ENCODE measurements at regions not wholly inside any gene's neighbourhood (a gene's known extent, or its start where the extent isn't known, plus 50 kb on each side); places are given as distances from the start of the nearest gene placed in this dataset.
"Not testable (repeated sequence)": the region's sequence is repeated elsewhere in the genome, so short reads cannot be mapped to it uniquely, and the experiment has no call there.

DNA sequence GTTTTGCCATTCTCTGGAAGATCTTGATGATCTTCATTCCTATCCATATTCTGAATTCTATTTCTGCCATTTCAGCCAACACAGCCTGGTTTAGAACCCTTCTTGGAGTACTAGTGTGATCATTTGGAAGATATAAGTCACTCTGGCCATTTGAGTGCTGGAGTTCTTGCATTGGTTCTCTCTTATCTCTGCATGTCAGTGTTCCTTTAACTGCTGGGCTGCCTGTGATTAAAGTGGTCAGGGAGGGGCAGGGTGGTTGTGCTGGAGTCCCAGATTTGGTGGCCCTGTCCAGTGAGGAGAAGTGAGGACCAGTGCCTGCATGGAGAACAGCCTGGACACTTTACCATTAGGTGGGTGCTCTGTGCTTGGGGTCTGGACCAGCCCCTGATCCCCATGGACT, 173.0 kb downstream of the SOD2 start:
- no peak for DNase-seq

DNA sequence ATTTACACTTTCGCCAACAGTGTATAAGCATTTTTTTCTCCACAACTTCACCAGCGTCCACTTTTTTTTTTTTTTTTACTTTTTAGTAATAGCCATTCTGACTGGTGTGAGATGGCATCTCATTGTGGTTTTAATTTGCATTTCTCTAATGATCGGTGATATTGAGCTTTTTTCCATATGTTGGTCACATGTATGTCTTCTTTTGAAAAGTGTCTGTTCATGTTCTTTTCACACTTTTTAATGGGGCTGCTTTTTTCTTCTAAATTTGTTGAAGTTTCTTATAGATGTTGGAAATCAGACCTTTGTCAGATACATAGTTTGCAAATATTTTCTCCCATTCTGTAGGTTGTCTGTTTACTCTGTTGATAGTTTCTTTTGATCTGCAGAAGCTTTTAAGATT, 177.2 kb downstream of the SOD2 start:
- DNase-seq, result not testable (repeated sequence)

DNA sequence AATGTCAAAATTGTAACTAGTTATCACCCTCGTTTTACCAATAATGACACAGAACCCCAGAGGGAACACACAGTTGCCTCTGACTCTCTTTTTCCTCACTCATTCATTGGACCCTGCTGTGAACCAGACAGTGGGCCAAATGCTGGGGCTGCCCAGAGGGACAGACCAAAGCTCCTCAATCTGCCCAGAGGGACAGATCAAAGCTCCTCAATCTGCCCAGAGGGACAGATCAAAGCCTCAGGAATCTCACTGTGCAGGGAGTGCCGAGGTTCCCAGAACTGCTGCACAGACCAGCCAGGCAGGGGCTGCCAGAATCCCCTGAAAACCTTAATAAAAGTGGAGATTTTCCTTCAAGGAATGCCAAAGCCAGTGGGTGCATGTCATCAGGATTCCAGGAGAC, 179.1 kb downstream of the SOD2 start:
- no peak for DNase-seq

DNA sequence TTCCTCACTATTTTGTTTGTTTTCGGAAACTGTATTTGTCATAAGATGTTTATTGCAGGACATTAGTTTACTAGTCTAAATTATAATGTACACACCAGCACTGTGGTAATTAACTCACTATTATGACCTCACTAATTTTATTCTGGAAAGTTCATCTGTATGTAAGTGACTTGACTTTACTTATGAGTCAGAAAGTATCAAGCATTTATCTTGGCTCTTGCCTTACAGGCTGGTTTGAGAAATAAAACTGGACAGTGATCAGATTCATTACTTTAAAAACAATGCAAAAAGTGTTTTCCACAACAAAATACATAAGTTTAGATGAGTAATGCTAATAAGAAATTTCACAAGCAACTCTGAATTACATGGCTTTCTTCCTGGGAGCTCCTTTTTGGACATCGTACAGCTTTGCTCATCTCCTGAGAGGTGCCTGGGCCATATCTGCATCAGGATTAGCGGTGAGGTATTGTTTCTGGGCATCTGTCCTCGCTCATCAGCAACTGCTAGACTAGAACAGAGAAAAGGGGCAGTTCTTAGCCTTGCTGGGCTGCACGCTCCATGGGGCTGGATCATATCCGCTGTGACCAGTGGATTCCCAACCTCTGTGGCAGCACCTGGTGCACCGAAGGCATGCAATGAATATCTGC, 179.8 kb downstream of the SOD2 start:
- DNase-seq, result no peak

DNA sequence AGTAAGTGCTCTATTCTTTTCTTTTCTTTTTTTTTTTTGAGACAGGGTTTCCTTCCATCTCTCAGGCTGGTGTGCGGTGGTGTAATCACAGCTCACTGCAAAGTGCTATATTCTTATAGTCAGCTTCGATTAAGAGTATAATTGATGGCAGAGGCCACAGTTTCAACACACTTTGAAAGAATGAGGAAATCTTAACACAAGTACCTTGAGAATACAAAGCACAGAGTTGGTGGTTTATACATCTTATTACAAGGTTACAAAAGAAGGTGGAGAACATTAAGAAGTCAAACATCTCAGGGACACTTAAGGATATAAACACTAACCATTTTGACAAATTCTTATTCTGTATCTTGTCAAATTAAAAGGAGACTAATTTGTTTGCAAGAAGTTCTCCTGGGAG, 180.5 kb downstream of the SOD2 start:
- DNase-seq, result no peak

DNA sequence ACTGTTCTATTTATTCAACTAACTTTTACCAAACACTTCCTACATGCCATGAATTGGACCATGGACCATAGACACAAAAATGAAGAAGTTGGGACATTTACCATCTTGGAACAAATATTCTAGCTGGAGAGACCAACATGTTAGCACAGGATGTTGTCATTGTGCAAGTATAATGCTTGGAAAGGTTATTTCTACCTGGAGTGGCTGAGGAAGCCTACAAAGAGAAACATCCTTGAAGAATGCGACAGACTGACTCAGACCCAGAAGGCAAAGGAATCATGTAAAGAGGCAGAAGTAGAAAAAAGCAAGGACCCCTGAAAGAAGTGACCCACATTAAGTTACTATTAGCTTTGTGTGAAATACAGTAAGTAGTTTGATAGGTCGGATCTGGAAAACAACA, 180.9 kb downstream of the SOD2 start:
- DNase-seq, result no peak

DNA sequence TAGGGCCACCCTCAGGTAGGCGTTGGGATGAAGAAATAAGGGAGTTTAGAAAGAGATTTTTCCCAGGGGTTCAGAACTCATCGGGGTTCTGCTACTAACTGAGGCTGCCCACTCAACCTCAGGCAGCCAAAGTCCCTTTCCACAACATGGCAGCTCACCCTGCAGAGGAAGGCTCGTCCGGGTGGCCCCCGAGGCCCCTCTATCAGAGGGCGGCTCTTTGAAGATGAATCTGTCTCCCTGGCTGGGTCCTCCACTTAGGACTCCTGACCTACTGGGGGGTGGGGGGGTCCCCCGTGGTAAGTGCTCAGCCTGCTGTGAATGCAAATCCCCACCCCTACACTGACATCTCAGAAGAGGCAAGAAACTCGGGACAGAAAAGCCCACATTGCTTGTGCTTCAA, 182.9 kb downstream of the SOD2 start:
- no peak for DNase-seq

DNA sequence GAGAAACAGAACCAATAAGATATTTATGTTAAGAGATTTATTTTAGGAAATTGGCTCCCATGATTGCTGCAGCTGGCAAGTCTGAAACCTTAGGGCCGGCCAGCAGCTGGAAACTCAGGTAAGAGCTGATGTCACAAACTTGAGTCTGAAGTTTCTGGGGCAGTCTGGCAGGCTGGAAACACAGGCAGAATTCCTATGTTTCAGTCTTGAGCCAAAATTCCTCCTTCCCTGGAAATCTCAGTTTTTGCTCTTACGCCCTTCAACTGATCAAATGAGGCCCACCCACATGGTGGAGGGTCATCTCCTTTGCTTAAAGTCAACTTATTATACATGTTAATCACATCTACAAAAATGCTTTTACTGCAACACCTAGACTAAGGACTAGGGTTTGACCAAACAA, 184.1 kb downstream of the SOD2 start:
- no peak for DNase-seq

DNA sequence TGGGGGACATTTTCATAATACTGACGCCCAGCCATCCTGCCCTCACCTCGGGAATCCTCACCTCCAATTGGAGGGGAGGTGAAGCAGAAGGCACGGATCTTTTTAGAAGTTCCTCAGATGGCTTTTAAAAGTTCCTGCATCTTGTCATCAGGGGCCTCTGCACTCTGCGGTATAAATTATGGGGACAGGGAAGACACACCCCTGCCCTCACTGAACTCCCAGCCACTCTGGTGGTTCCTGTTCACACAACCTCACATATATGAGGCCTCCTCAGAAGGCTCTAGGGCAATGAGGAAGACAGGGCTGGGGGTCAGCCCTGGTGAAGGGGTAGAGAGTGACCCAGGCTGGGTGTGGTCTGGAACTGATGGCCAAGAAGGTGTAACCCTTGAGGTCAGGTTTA, 187.0 kb downstream of the SOD2 start:
- no peak for DNase-seq

DNA sequence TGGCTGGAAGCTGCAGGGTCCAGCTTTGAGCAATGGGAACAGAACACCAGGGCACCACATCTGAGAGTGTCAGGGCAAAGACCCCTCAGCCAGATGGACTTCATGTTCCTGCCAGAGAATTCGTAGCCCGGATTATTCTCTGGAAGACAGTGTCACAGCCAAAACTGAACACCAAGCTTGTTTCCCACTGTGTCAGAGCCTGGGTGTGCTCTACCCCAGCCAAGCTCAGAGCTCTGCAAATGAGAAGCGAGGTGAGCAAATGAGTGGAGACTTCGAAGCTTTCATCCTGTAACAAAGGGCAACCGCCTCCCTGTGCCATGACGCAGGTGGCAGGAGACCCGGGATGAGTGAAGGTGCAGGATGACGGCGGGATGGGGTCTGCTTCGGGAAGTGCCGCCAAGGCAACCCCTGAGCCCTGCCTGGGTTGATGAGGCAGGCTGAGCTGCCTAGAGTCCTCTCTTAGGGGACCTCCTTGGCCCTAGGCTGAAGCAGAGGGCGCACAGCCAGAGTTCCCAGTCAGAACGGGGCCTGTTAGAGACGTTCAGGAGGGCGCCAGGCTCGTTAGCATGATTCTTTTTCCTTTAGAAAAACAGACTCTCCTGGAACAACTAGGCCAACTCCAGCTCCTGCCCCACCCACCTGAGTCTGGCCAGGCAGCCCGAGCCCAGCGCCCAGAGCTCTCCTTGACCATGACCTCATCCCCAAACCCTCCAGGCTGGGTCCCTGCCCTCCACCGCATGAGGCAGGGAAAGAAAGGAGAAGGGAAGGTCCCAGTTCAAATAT, 187.7 kb downstream of the SOD2 start:
- DNase-seq, result no peak

DNA sequence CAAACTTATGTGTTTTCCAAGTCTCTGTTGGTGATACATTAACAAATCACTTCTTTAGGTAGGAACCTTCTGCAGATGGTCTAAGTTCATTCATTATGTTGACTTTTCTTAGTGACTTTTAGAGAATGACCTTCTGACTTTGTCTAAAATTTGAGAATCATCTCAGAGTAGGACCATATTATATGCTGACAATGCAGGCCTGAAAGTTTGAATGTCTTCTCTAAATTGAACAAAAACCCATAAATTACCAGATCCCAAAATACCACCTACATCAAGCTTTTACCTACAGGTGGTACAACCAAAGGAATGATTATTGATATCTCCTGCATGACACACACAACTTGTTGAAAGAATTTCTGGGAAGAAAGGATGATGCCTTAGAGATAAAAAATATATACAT, 191.5 kb downstream of the SOD2 start:
- no peak for DNase-seq

DNA sequence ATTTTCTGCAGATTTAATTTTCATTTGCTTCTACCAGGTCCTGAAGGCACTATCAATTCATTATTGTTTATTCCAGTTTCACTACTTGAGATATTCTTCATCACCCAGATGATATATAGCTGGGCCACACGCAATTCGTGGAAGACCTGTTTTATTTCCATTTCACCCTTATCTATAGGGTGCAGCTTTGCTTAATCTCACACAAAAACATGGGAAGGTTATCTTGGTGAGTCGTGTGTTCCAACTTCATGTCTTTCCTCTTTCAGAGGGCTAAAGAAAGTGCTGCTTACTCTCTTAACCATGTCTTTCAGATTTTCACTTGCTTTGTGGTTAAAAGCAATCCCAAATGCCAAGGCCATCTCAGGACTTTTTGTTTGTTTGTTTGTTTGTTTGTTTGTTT, 194.0 kb downstream of the SOD2 start:
- DNase-seq, result no peak

DNA sequence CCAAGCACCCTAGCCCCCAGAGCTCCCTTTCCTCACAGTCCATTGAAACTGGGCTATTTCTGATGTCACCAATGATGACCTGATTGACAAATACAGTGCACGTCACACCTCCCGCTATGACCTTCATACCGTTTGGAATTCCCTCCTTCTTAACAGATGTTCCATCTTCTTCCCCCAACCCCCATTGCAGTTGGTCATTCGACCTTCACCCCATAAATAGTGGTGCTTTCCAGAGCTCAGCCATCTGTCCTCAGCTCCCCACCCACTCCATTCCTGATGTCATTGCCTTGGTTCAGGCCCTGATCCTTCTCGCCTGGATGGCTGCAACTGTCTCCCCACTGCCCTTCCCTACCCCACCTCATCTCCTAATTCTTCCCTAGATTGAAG, 198.5 kb downstream of the SOD2 start:
- DNase-seq, result no peak

DNA sequence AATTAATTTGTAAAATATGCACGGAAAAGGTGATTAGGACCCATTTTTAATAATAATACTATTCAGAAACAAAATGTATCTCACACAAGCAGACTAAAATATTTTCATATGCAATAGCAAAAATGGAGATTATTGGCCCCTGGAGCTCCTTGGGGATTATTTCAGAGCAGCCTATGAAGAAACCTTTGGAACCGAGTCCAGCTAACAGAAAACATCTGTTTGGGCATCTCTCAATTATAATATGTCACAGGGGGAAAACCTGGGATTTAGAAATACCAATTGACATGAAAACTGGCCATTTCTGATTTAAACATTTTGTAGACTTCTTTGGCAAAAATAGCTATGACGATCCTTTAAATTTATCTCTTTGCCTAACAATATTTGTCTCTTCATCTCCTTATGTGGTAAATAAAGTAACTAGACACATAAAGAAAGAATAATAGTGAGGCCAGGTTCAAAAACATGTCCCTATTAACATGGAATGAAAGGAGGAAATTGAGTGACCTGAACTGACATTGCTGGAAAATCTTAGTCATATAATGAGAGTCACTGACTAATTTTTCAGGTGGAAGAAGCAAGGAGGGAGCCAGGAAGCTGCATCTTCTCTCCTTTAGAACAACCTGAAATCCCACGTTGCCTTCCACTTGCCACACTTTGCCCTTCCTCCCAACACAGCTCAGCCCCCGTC, 199.0 kb downstream of the SOD2 start:
- DNase-seq, result no peak

DNA sequence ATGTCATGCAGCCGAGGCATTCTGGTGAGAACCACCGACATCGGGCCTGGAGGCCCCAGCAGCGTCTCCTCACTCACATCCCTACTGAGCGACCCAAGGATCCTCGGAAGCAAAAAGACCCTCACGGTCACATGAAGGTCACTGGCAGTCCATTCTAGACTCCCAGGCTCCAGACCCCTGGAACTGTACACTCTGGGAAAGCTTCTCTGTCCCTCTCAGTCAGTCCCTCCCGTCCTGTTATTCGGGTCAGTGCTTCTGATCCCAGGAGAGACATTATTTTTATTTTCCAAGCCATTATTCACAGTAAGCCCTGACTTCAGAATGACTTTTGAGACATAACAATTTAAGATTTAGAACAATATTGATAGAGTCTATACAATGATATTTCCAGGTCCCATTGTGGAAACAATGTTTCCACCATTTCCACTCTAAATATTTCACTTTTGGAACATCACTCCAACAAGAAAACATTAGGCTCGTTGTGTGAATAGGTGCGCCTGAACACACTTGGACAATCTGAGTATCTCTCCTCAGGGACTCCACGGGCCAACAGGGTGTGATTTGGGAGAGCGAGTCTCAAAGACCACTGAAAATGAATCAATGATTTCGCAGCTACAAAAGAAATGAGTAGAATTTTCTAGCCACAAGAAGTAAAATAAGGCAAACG, 199.7 kb downstream of the SOD2 start:
- DNase-seq, result no peak

DNA sequence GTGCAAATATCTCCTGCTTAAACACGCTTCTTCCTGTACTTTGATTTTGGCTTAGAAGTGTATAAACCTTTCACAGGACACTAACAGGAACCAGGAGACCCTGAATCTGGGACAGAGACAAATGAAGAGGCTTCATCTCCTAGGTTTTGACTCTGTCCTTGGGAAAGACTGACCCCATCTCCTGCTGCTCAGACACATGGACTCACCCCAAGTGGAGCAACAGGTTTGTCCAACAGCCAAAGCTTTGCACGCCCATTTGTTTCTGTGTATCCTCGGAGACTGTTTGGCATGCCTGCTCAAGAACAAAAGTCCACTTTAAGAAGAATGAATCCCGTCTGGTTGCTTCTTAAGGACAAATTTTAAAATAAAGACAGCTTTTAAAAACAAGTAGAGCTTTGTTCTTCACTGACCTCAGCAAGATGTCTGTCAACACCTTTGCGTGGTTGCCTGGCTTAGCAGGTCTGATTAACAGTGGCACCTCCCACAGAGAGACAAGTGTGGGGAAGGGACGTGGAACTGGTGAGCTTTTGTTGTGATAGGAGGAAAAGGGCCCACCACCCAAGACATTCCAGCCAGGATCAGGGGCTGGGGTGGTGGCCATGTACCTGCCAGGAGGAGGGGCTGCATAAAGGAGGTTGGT, 202.6 kb downstream of the SOD2 start:
- DNase-seq, result no peak

DNA sequence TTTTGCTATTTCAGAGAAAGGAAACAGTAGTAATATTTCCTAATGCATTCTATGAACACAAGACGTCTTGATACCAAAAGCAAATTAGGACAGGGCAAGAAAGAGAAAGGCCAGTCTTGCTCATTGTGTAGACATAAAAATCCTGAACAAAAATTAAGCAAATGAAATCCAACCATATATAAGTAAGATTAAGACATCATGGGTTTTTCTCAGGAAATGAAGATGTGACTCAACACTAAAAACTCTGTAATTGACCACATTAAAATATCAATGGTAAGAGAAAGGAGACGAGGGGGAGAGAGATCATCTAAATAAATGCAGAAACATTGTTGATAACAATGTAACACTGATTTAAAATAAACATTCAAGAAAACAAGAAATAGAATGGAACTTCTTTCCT, 205.4 kb downstream of the SOD2 start:
- DNase-seq, result no peak

DNA sequence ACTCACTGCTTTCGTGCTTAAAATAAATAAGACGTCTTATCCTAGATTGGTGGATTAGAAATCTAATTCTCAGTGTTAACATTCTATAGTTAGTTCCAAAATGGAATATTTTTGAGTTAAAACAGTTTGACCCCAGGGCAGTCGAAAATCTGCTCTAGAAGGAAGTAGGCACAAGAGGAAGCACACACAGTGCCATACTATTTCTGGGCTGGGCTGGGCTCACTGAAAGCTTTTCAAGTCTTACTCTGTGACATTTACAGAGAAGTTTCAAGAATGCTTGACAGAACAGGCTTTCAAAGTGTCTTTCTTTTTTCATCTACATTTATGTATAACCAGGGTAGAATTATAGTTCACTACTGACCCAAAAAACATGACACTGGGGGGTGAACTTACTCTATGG, 209.8 kb downstream of the SOD2 start:
- DNase-seq, result no peak

DNA sequence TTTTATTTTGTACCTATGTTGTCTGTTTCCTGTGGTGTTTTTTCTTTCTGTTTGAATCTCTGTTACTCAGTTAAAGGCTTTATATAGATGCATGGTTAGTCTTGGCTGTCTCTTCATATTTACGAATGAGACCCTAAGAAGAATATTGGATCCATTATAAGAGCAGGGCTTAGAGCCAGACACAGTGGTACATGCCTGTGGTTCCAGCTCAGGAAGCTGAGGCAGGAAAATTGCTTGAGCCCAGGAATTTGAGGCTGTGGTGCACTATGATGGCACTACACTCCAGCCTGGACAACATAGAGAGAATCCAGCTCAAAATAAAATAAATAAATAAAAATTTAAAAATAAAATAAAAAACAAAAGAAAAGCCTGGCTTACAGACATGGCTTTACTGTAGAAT, 211.1 kb downstream of the SOD2 start:
- DNase-seq, result no peak

DNA sequence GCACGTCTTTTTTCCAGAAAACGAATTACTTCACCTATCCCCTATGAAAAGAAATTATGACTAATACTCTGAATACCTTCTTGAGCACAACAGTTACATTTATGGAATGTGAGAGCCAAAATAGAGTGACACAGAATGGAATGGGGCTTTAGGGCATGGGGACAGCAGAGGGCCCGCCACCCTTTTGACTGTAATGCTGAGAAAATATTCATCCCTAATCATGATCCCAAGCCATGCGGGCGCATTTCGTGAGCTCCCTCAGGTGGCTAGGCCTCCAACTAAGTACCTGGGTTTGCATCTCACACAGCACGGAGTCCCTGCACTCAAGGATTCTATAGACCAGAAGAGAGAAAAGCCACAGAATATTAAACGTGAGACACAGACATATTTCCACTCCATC, 212.6 kb downstream of the SOD2 start:
- DNase-seq, result no peak

DNA sequence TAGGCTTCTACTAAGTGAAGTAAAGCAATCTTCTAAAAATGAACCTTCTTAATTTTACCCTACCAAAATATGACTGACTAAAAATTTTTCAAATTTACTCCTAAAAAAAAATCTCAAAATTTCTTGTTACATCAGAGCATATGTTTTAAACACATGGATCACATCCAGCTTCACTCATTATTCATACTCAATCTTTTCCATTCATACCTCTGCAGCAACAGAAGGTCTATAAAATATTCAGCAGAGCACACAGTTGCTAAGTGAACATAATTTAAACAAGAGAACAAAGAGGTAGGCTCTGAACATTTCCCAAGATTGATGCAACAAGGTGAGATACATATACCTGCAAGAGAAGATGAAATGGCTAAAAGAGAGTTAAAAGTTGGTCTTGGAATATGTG, 213.9 kb downstream of the SOD2 start:
- no peak for DNase-seq

DNA sequence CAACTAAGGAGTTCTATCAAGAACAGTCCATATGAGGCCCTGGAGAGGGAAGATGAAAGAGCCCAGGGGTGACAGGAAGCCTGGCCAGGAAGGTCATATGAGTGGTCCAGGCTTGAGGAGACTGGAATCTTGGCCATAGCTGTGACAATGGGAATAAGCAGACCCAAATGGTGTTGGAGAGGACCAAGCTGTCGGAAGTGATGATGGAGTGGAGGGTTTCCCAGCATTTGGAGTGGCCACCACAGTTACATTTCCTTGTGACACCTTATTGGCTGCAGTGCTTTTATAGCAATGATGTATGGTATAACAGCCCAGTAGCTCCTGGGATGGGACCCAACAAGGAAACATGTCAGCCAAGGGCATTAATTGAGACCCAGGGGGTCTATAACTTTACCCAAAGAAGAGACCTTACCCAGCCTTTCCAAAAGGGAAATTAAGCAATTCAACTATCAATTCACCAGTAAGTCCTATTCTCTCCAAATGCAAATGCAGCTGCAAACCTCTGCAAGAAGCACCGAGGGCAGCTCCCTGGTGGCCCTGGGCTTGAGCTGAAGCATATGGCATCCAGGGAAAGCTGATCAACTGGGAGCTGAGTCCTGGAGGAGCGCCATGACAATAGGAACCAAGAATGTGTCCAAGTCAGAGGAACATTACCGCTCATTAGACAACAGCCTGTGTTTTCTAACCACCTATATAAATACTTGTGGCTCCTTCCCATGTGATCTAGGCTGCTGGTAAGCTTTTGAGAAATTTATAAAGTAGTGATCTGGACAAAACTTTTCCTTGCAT, 219.4 kb downstream of the SOD2 start:
- no peak for DNase-seq

DNA sequence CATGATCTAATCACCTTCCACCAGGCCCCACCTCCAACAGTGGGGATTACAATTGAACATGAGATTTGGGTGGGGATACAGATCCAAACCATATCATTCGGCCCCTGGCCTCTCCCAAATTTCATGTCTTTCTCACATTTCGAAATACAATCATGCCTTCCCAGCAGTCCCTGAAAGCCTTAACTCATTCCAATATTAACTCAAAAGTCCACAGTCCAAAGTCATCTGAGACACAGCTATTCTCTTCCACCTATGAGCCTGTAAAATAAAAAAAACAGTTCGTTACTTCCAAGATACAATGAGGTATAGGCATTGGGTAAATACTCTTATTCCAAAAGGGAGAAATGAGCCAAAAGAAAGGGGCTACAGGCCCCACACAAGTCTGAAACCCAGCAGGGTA, 222.6 kb downstream of the SOD2 start:
- DNase-seq, result no peak
